ENCODE measurements at regions not wholly inside any gene's neighbourhood (a gene's known extent, or its start where the extent isn't known, plus 50 kb on each side); places are given as distances from the start of the nearest gene placed in this dataset.

DNA sequence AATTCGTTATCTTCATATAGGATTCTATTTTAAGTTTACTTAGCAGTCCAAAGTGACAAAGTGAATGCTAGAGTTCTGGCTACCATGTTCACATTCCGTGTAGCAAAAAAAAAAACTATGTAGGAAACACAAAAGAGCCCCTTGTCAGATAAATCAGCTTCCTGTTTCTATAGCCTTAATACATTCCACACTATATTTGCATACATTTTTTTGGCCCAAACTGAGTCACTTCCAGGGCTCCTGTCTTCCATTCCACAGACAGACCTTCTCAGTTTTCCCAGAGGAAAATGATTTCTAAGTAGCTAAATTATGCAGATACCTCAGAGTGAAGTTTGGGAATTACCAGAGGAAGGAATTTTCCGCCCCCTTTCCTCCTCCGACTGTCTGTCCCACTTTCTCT, 841.9 kb upstream of the HS3ST1 start:
- TF ChIP-seq PHF8 (IDR thresholded peaks at IDR 0.05; ENCODE audit: borderline replicate concordance, low read depth) (no peak), EHMT2 (IDR thresholded peaks at IDR 0.05; ENCODE audit: low read depth) (no peak), RAD21 (conservative IDR thresholded peaks at IDR 0.05 in 1 of 2, IDR thresholded peaks at IDR 0.05 in 1 of 2) (no peak), CEBPB (IDR thresholded peaks at IDR 0.05) (no peak), KDM1A (IDR thresholded peaks at IDR 0.05; ENCODE audit: low read depth) (no peak), ESRRA (IDR thresholded peaks at IDR 0.05; ENCODE audit: borderline replicate concordance, low read length) (no peak), RCOR1 (IDR thresholded peaks at IDR 0.05; ENCODE audit: low read depth, low read length) (no peak), POLR2A (IDR thresholded peaks at IDR 0.05; ENCODE audit: low read length) (no peak)
- TF ChIP-seq, protein P1, sequence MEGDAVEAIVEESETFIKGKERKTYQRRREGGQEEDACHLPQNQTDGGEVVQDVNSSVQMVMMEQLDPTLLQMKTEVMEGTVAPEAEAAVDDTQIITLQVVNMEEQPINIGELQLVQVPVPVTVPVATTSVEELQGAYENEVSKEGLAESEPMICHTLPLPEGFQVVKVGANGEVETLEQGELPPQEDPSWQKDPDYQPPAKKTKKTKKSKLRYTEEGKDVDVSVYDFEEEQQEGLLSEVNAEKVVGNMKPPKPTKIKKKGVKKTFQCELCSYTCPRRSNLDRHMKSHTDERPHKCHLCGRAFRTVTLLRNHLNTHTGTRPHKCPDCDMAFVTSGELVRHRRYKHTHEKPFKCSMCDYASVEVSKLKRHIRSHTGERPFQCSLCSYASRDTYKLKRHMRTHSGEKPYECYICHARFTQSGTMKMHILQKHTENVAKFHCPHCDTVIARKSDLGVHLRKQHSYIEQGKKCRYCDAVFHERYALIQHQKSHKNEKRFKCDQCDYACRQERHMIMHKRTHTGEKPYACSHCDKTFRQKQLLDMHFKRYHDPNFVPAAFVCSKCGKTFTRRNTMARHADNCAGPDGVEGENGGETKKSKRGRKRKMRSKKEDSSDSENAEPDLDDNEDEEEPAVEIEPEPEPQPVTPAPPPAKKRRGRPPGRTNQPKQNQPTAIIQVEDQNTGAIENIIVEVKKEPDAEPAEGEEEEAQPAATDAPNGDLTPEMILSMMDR (IDR thresholded peaks at IDR 0.05): no peak
- TF ChIP-seq, protein P2, sequence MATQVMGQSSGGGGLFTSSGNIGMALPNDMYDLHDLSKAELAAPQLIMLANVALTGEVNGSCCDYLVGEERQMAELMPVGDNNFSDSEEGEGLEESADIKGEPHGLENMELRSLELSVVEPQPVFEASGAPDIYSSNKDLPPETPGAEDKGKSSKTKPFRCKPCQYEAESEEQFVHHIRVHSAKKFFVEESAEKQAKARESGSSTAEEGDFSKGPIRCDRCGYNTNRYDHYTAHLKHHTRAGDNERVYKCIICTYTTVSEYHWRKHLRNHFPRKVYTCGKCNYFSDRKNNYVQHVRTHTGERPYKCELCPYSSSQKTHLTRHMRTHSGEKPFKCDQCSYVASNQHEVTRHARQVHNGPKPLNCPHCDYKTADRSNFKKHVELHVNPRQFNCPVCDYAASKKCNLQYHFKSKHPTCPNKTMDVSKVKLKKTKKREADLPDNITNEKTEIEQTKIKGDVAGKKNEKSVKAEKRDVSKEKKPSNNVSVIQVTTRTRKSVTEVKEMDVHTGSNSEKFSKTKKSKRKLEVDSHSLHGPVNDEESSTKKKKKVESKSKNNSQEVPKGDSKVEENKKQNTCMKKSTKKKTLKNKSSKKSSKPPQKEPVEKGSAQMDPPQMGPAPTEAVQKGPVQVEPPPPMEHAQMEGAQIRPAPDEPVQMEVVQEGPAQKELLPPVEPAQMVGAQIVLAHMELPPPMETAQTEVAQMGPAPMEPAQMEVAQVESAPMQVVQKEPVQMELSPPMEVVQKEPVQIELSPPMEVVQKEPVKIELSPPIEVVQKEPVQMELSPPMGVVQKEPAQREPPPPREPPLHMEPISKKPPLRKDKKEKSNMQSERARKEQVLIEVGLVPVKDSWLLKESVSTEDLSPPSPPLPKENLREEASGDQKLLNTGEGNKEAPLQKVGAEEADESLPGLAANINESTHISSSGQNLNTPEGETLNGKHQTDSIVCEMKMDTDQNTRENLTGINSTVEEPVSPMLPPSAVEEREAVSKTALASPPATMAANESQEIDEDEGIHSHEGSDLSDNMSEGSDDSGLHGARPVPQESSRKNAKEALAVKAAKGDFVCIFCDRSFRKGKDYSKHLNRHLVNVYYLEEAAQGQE (IDR thresholded peaks at IDR 0.05): no peak
- TF ChIP-seq, protein P3, sequence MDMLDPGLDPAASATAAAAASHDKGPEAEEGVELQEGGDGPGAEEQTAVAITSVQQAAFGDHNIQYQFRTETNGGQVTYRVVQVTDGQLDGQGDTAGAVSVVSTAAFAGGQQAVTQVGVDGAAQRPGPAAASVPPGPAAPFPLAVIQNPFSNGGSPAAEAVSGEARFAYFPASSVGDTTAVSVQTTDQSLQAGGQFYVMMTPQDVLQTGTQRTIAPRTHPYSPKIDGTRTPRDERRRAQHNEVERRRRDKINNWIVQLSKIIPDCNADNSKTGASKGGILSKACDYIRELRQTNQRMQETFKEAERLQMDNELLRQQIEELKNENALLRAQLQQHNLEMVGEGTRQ (IDR thresholded peaks at IDR 0.05): no peak
